Hepatocyte (in vitro differentiated cells): ENCODE measurements at regions not wholly inside any gene's neighbourhood (a gene's known extent, or its start where the extent isn't known, plus 50 kb on each side); places are given as distances from the start of the nearest gene placed in this dataset.

Experiments used
- DNase-seq: peaks from one replicate; pipeline ENCODE4 v3.0.0-alpha.2; 2016; ENCODE audit warnings: low spot score
- H2AFZ ChIP-seq: fragments of 200-600 bp; sonication (generic); 2 replicates; pipeline ENCODE4 v1.6.0; 2016; ENCODE audit warnings: antibody characterized with exemption, mild to moderate bottlenecking
- H3K27ac ChIP-seq: fragments of 200-600 bp; sonication (generic); 2 replicates; pipeline ENCODE4 v1.5.1; 2016; ENCODE audit warnings: mild to moderate bottlenecking
- H3K27me3 ChIP-seq: fragments of 200-600 bp; sonication (generic); 2 replicates; pipeline ENCODE4 v1.6.1; 2016
- H3K36me3 ChIP-seq: fragments of 200-600 bp; sonication (generic); replicated peaks from 2 replicates; pipeline ENCODE4 v1.5.1; 2016; ENCODE audit warnings: low read depth; ENCODE audit not compliant: insufficient read depth
- H3K4me1 ChIP-seq: fragments of 200-600 bp; sonication (generic); 2 replicates; pipeline ENCODE4 v1.5.1; 2016; ENCODE audit warnings: mild to moderate bottlenecking, moderate library complexity; ENCODE audit not compliant: insufficient read depth
- H3K4me2 ChIP-seq: fragments of 200-600 bp; sonication (generic); 2 replicates; pipeline ENCODE4 v1.6.0; 2016
- H3K4me3 ChIP-seq: fragments of 200-600 bp; sonication (generic); 2 replicates; pipeline ENCODE4 v1.5.1; 2016; ENCODE audit warnings: mild to moderate bottlenecking
- H3K79me2 ChIP-seq: fragments of 200-600 bp; sonication (generic); 2 replicates; pipeline ENCODE4 v1.6.0; 2017; ENCODE audit warnings: mild to moderate bottlenecking
- H3K9me2 ChIP-seq: fragments of 200-600 bp; sonication (generic); replicated peaks from 2 replicates; pipeline ENCODE4 v1.6.0; 2017; ENCODE audit warnings: mild to moderate bottlenecking; ENCODE audit not compliant: insufficient read depth
- H3K9me3 ChIP-seq: fragments of 200-600 bp; sonication (generic); 2 replicates; pipeline ENCODE4 v1.5.1; 2016; ENCODE audit warnings: low read depth, mild to moderate bottlenecking
- H4K20me1 ChIP-seq: fragments of 200-600 bp; sonication (generic); 2 replicates; pipeline ENCODE4 v1.6.0; 2016; ENCODE audit warnings: mild to moderate bottlenecking; ENCODE audit not compliant: insufficient read depth, poor library complexity, severe bottlenecking
- CTCF ChIP-seq: fragments of 200-600 bp; sonication (generic); IDR thresholded peaks from 2 replicates; pipeline ENCODE4 v1.5.1; 2016; ENCODE audit warnings: antibody characterized with exemption, mild to moderate bottlenecking; ENCODE audit not compliant: poor library complexity
- EZH2 ChIP-seq: fragments of 200-600 bp; sonication (generic); IDR thresholded peaks from 2 replicates; pipeline ENCODE4 v1.6.1; 2016; ENCODE audit warnings: antibody characterized with exemption, mild to moderate bottlenecking, borderline replicate concordance
- EZH2phosphoT487 ChIP-seq: fragments of 200-600 bp; sonication (generic); IDR thresholded peaks from one replicate; pipeline ENCODE4 v1.6.1; 2018; ENCODE audit warnings: antibody characterized with exemption, mild to moderate bottlenecking, low read depth, moderate library complexity; ENCODE audit not compliant: unreplicated experiment, severe bottlenecking
- WGBS: methylation state at CpG from one replicate; pipeline ENCODE4 v1.1.6; 2016; ENCODE audit warnings: low lambda C conversion rate; ENCODE audit errors: missing lambda C conversion rate; 5-methylcytosine and 5-hydroxymethylcytosine counted together

DNA sequence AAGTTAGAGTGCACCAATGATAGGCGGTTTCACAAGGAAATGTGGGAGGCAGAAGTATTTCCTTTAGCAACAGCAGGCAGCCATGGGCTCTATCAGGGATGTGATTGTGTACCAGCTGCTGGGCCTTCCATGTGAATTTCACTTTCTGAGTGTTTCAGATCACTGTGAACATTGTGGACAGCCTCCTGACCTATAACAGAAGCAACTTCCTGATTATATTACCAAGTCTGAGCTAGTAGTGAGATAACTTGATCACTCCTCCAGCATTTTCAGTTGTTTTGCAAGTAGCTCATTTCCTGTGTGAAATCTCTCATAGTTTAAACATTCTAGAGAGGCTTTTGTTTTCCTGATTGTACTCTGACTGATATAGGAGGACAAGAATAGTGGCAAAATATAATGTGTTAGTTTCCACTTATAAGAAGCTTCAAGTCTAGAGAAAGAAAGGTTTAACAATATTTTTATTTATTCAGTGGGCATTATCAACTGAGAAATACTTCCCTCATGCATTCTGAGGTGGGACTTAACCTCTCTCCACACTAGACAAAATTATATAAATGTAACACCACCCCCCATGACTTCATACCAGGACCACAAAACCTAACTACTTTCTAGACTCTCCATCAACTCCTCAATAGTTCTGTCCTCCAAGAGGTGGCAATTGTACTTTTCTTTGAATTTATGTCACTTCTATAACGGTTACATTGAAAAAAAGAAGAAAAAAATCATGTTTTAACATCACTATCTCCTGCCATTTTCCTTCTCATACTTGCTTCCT is 184.2 kb upstream of the LUZP2 start:
- TF ChIP-seq EZH2 (no peak), EZH2phosphoT487 (no peak), CTCF (no peak)
- no peak for DNase-seq
- Histone ChIP-seq H3K79me2 (no peaks in the 10 kb centered on the region), H3K36me3 (no peaks in the 10 kb centered on the region), H3K4me1 (no peaks in the 10 kb centered on the region), H3K4me3 (no peak overlapping the region), H4K20me1 (no peaks in the 10 kb centered on the region), H3K9me2 (no peaks in the 10 kb centered on the region), H2AFZ (no peak overlapping the region), H3K27ac (no peak overlapping the region), H3K4me2 (no peak overlapping the region), H3K27me3 (no peaks in the 10 kb centered on the region), H3K9me3 (no peaks in the 10 kb centered on the region)
- 92% methylated on average over 2 of the region's 2 CpGs for WGBS

DNA sequence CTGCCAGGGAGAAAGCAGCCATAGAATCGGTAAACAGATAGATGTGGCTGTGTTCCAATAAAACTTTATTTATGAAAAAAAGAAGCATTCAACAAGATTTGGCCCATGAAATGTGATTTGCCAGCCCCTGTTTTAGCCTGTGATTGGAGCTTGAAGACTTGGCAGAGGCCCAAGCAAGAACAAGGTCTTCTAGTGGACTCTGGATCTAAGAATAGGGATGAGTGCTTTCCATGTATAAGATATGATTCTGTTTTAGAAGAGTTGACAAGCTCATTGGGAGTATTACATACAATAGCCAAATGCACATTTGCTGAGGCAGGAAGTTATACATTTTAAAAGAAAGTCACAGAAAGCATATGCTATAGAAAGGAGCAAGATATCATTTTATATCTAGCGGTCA is 175.6 kb upstream of the LUZP2 start:
- Histone ChIP-seq H3K9me3 (no peaks in the 10 kb centered on the region), H3K4me2 (no peak overlapping the region)
- 89% methylated on average over 2 of the region's 2 CpGs for WGBS

GRCh38 chr11:24324211-24324610 is 172.6 kb upstream of the LUZP2 start:
- Histone ChIP-seq H3K9me2 (no peaks in the 10 kb centered on the region), H3K36me3 (no peaks in the 10 kb centered on the region), H3K27me3 (no peaks in the 10 kb centered on the region), H3K9me3 (no peaks in the 10 kb centered on the region), H3K79me2 (no peaks in the 10 kb centered on the region), H2AFZ (no peak overlapping the region), H3K4me2 (no peak overlapping the region), H4K20me1 (no peaks in the 10 kb centered on the region), H3K27ac (no peak overlapping the region), H3K4me3 (no peak overlapping the region), H3K4me1 (no peaks in the 10 kb centered on the region)
- DNase-seq, result no peak
- TF ChIP-seq EZH2 (no peak), EZH2phosphoT487 (no peak), CTCF (no peak)

More for the DNA sequence above, 175.6 kb upstream of the LUZP2 start:
- no peaks in the 10 kb centered on the region for H3K27me3 ChIP-seq
- TF ChIP-seq EZH2, result no peak
- DNase-seq, result no peak
- no peaks in the 10 kb centered on the region for H3K36me3 ChIP-seq
- H4K20me1 ChIP-seq, result no peaks in the 10 kb centered on the region
- no peak overlapping the region for H2AFZ ChIP-seq
- no peak overlapping the region for H3K27ac ChIP-seq
- H3K4me3 ChIP-seq, result no peak overlapping the region
- H3K79me2 ChIP-seq, result no peaks in the 10 kb centered on the region
- H3K9me2 ChIP-seq, result no peaks in the 10 kb centered on the region
- H3K4me1 ChIP-seq, result no peaks in the 10 kb centered on the region

GRCh38 chr11:24344222-24344621 is 152.6 kb upstream of the LUZP2 start:
- H2AFZ ChIP-seq, result no peak overlapping the region
- H3K79me2 ChIP-seq, result no peaks in the 10 kb centered on the region
- no peaks in the 10 kb centered on the region for H3K4me1 ChIP-seq
- H3K27ac ChIP-seq, result no peak overlapping the region
- H3K36me3 ChIP-seq, result no peaks in the 10 kb centered on the region
- 83% methylated on average over 7 of the region's 7 CpGs for WGBS
- no peak overlapping the region for H3K4me2 ChIP-seq
- no peak for DNase-seq
- H3K4me3 ChIP-seq, result no peak overlapping the region
- H3K9me2 ChIP-seq, result no peaks in the 10 kb centered on the region
- no peak for TF ChIP-seq EZH2phosphoT487
- no peak for TF ChIP-seq EZH2
- no peak for TF ChIP-seq CTCF
- no peaks in the 10 kb centered on the region for H3K9me3 ChIP-seq
- no peaks in the 10 kb centered on the region for H4K20me1 ChIP-seq
- H3K27me3 ChIP-seq, result no peaks in the 10 kb centered on the region
